Endothelial cell of umbilical vein (primary cell): ENCODE measurements at regions not wholly inside any gene's neighbourhood (a gene's known extent, or its start where the extent isn't known, plus 50 kb on each side); places are given as distances from the start of the nearest gene placed in this dataset.

Experiments used
- BruUV-seq: library from RNA; stranded (reverse); fragments of 400-500 nt; replicated peaks from 2 replicates; lab custom pipeline; 2021; lab: Mats Ljungman, UMichigan
- CTCF ChIA-PET: fragments of 300-600, 350-600 bp; sonication (Branson Sonifier 250); formaldehyde crosslinking; loops from one replicate; lab custom pipeline; 2021; ENCODE audit warnings: antibody characterized with exemption, inconsistent platforms; lab: Charles Lee
- POLR2A ChIA-PET: fragments of 300-600, 350-600 bp; sonication (Branson Sonifier 250); formaldehyde crosslinking; loops from one replicate; lab custom pipeline; 2021; ENCODE audit warnings: antibody characterized with exemption, inconsistent platforms; lab: Charles Lee
- DNase-seq: peaks from one replicate; pipeline ENCODE4 v3.0.0-alpha.2; 2011; ENCODE audit warnings: low read depth, low spot score
- FAIRE-seq: peaks from 2 replicates; lab custom pipeline; 2011; peaks lifted over from hg19 to GRCh38; lab: Jason Lieb, UNC
- H2AFZ ChIP-seq: 2 replicates; pipeline ENCODE4 v1.6.0; 2012; ENCODE audit warnings: low read depth, low read length, control low read depth, inconsistent platforms
- H3K27ac ChIP-seq: 2 replicates; pipeline ENCODE4 v1.5.1; 2011; ENCODE audit warnings: low read depth, mild to moderate bottlenecking, control low read depth, low read length, moderate library complexity; ENCODE audit not compliant: insufficient read depth
- H3K27me3 ChIP-seq, 2 experiments: 2 replicates each; pipeline versions ENCODE4 v1.6.0 to v1.6.1; 2011; ENCODE audit warnings: low read length in 2 of 2, mixed read lengths in 1 of 2; ENCODE audit not compliant: control insufficient read depth in 2 of 2, insufficient read depth in 2 of 2
- H3K36me3 ChIP-seq, 2 experiments: 2 replicates in 1 of 2; 3 replicates in 1 of 2; pipeline ENCODE4 v1.5.1; 2011; ENCODE audit warnings: low read length in 2 of 2, mild to moderate bottlenecking in 1 of 2, moderate library complexity in 1 of 2; ENCODE audit not compliant: control insufficient read depth in 2 of 2, insufficient read depth in 2 of 2; ENCODE audit errors: extremely low read depth in 1 of 2
- H3K4me1 ChIP-seq: 3 replicates; pipeline ENCODE4 v1.5.1; 2011; ENCODE audit warnings: mild to moderate bottlenecking, low read length; ENCODE audit not compliant: control insufficient read depth, insufficient read depth; ENCODE audit errors: extremely low read depth
- H3K4me2 ChIP-seq: 2 replicates; pipeline ENCODE4 v1.6.1; 2011; ENCODE audit warnings: low read length, control low read depth, mixed read lengths; ENCODE audit not compliant: insufficient read depth
- H3K4me3 ChIP-seq, 3 experiments: fragments of 200-600 bp in 1 of 3; sonication (generic), shearing (Covaris generic) in 1 of 3; replicated peaks in 1 of 3; 2 replicates each; pipeline ENCODE4 v1.5.1; 2011 to 2016; ENCODE audit warnings: control low read depth in 3 of 3, low read length in 3 of 3, mild to moderate bottlenecking in 2 of 3, inconsistent platforms in 1 of 3, low read depth in 1 of 3, moderate library complexity in 1 of 3; ENCODE audit not compliant: insufficient read depth in 1 of 3
- H3K79me2 ChIP-seq: 2 replicates; pipeline ENCODE4 v1.6.0; 2012; ENCODE audit warnings: low read length, inconsistent platforms; ENCODE audit not compliant: control insufficient read depth, insufficient read depth
- H3K9ac ChIP-seq: replicated peaks from 2 replicates; pipeline ENCODE3; 2011; ENCODE audit warnings: low read length, control low read depth; ENCODE audit not compliant: insufficient read depth; ENCODE audit errors: extremely low read depth
- H3K9me1 ChIP-seq: replicated peaks from 3 replicates; pipeline ENCODE4 v1.6.0; 2011; ENCODE audit warnings: mild to moderate bottlenecking, low read length; ENCODE audit not compliant: control insufficient read depth, insufficient read depth; ENCODE audit errors: extremely low read depth
- H3K9me3 ChIP-seq: replicated peaks from 2 replicates; pipeline ENCODE4 v1.5.1; 2012; ENCODE audit warnings: low read length, inconsistent platforms; ENCODE audit not compliant: control insufficient read depth, insufficient read depth
- H4K20me1 ChIP-seq: replicated peaks from 2 replicates; pipeline ENCODE3; 2011; ENCODE audit warnings: mild to moderate bottlenecking, low read length; ENCODE audit not compliant: control insufficient read depth, insufficient read depth; ENCODE audit errors: extremely low read depth
- EZH2 ChIP-seq: IDR thresholded peaks from 2 replicates; pipeline ENCODE4 v1.6.1; 2012; ENCODE audit warnings: borderline replicate concordance, low read depth, mild to moderate bottlenecking, moderate library complexity, low read length, inconsistent platforms; ENCODE audit not compliant: severe bottlenecking
- FOS ChIP-seq: IDR thresholded peaks from 2 replicates; pipeline ENCODE4 v1.6.1; 2011; ENCODE audit warnings: mild to moderate bottlenecking, low read length, moderate library complexity, borderline replicate concordance; ENCODE audit not compliant: insufficient read depth
- GATA2 ChIP-seq: IDR thresholded peaks from 2 replicates; pipeline ENCODE4 v1.7.0; 2011; ENCODE audit warnings: low read depth, mild to moderate bottlenecking, moderate library complexity, mixed read lengths, low read length; ENCODE audit not compliant: insufficient read length, insufficient read depth
- JUN ChIP-seq: IDR thresholded peaks from 2 replicates; pipeline ENCODE4 v1.6.1; 2011; ENCODE audit warnings: borderline replicate concordance, low read depth; ENCODE audit not compliant: insufficient read length, insufficient read depth
- MAX ChIP-seq: IDR thresholded peaks from 2 replicates; pipeline ENCODE4 v1.6.1; 2011; ENCODE audit not compliant: insufficient read depth, insufficient read length
- MYC ChIP-seq: IDR thresholded peaks from one replicate; pipeline ENCODE4 v1.6.1; 2011; ENCODE audit warnings: mild to moderate bottlenecking, low read depth, low read length
- POLR2A ChIP-seq: IDR thresholded peaks from 2 replicates; pipeline ENCODE4 v1.6.1; 2012; ENCODE audit warnings: low read depth, mild to moderate bottlenecking, control low read depth, low read length
- dilution Hi-C: fragments of 300-500 bp; cut with MboI; formaldehyde crosslinking; loops from one replicate; pipeline ENCODE4 v1.15.0; 2019; ENCODE audit warnings: low sequenced_read_pairs; ENCODE audit not compliant: extremely low pct_ligation_motif_present
- intact Hi-C: fragments of 100-400 bp; cut with micrococcal nuclease; formaldehyde crosslinking; loops from one replicate; pipeline ENCODE4 v1.10.0; 2022
- TF ChIP-seq, protein P1 (sequence below), 2 donors: IDR thresholded peaks; 1 replicate in 1 of 2; 2 replicates in 1 of 2; pipeline ENCODE4 v1.5.1; 2011; ENCODE audit warnings: low read length in 2 of 2, mild to moderate bottlenecking in 2 of 2, moderate library complexity in 2 of 2, control low read depth in 1 of 2, inconsistent platforms in 1 of 2, low read depth in 1 of 2; ENCODE audit not compliant: insufficient read depth in 1 of 2; ENCODE audit errors: extremely low read depth in 1 of 2

DNA sequence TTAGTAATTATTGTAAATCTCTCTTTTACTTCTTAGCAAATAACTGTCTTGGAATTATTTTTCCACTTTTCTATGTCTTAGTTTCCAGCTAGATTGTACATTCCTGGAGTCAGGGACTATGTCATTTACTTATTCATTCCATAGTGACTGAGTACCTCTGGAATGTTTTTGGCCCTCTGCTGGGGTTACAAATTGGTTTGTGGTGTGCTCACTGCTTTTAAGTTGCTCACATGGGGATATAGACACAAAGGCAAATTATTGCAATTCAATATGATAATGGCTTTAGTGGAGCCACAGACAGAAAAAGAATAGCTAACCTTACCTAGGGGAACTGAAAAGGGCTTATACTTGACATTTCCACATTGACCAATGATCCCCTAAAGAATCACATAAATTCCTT is 63.7 kb upstream of the PDGFRA start:
- intact Hi-C loops = no loop called here
- FAIRE-seq (no peak), DNase-seq (no peak)
- TF ChIP-seq MYC = no peak
- TF ChIP-seq FOS = no peak
- no peak for TF ChIP-seq GATA2
- TF ChIP-seq JUN = no peak
- TF ChIP-seq POLR2A = no peak
- no peak for TF ChIP-seq EZH2
- TF ChIP-seq, protein P1, sequence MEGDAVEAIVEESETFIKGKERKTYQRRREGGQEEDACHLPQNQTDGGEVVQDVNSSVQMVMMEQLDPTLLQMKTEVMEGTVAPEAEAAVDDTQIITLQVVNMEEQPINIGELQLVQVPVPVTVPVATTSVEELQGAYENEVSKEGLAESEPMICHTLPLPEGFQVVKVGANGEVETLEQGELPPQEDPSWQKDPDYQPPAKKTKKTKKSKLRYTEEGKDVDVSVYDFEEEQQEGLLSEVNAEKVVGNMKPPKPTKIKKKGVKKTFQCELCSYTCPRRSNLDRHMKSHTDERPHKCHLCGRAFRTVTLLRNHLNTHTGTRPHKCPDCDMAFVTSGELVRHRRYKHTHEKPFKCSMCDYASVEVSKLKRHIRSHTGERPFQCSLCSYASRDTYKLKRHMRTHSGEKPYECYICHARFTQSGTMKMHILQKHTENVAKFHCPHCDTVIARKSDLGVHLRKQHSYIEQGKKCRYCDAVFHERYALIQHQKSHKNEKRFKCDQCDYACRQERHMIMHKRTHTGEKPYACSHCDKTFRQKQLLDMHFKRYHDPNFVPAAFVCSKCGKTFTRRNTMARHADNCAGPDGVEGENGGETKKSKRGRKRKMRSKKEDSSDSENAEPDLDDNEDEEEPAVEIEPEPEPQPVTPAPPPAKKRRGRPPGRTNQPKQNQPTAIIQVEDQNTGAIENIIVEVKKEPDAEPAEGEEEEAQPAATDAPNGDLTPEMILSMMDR (IDR thresholded peaks at IDR 0.05; ENCODE audit: extremely low read depth in 1 of 2, insufficient read depth in 1 of 2, low read depth in 1 of 2, low read length in 2 of 2) = no peak
- no peak for TF ChIP-seq MAX
- no TSS peak for BruUV-seq
- H2AFZ ChIP-seq = no peak overlapping the region
- dilution Hi-C loops = no loop called here
- H3K27me3 ChIP-seq = no peaks in the 10 kb centered on the region
- ChIA-PET POLR2A (interaction anchor here (0.6 kb wide), 1 partner anchor 129 kb away, joined by 3 read pairs; no protein-coding TSS in a partner anchor), CTCF (no interaction called here)
- no peaks in the 10 kb centered on the region for H3K4me1 ChIP-seq
- no peaks in the 10 kb centered on the region for H3K36me3 ChIP-seq
- no peak overlapping the region for H3K9ac ChIP-seq
- H4K20me1 ChIP-seq = no peaks in the 10 kb centered on the region
- no peaks in the 10 kb centered on the region for H3K79me2 ChIP-seq
- H3K4me3 ChIP-seq = no peak overlapping the region
- no peaks in the 10 kb centered on the region for H3K9me3 ChIP-seq
- no peak overlapping the region for H3K27ac ChIP-seq
- H3K4me2 ChIP-seq = no peak overlapping the region
- H3K9me1 ChIP-seq = no peaks in the 10 kb centered on the region
